Activated CD8-positive, alpha-beta T cell treated with anti-CD3 and anti-CD28 coated beads, Interleukin-2, amount 10 ng/mL, durations not matched to agents 7 days and 5 days (primary cell): ENCODE measurements at regions not wholly inside any gene's neighbourhood (a gene's known extent, or its start where the extent isn't known, plus 50 kb on each side); places are given as distances from the start of the nearest gene placed in this dataset.

ENCODE experiments used
- ATAC-seq: fragments of 150-1000 bp; cut with Tn5 transposase; one replicate; pipeline ENCODE4 v1.10.0; 2021; ENCODE audit warnings: moderate library complexity
- CTCF ChIA-PET: fragments of 350-600 bp; sonication (Branson Sonifier 250); formaldehyde crosslinking; loops from one replicate; lab custom pipeline; 2021; ENCODE audit warnings: antibody characterized with exemption; lab: Charles Lee
- POLR2A ChIA-PET: fragments of 350-600 bp; sonication (Branson Sonifier 250); formaldehyde crosslinking; loops from one replicate; lab custom pipeline; 2021; ENCODE audit warnings: antibody characterized with exemption; lab: Charles Lee
- DNase-seq: peaks from one replicate; pipeline ENCODE4 v3.0.0-alpha.2; 2020
- H3K27ac Mint-ChIP-seq: one replicate; pipeline ENCODE4 v1.8.0; 2021; ENCODE audit warnings: mild to moderate bottlenecking, mixed read lengths
- H3K27me3 Mint-ChIP-seq: one replicate; pipeline ENCODE4 v1.8.0; 2021; ENCODE audit warnings: low read depth, mixed read lengths
- H3K36me3 Mint-ChIP-seq: one replicate; pipeline ENCODE4 v1.8.0; 2021; ENCODE audit warnings: low read depth, mixed read lengths
- H3K4me1 Mint-ChIP-seq: one replicate; pipeline ENCODE4 v1.8.0; 2021; ENCODE audit warnings: low read depth, mixed read lengths
- H3K4me3 Mint-ChIP-seq: one replicate; pipeline ENCODE4 v1.8.0; 2021; ENCODE audit warnings: mild to moderate bottlenecking, mixed read lengths
- H3K9me3 Mint-ChIP-seq: one replicate; pipeline ENCODE4 v1.8.0; 2022; ENCODE audit warnings: mixed read lengths; ENCODE audit not compliant: insufficient read depth

DNA sequence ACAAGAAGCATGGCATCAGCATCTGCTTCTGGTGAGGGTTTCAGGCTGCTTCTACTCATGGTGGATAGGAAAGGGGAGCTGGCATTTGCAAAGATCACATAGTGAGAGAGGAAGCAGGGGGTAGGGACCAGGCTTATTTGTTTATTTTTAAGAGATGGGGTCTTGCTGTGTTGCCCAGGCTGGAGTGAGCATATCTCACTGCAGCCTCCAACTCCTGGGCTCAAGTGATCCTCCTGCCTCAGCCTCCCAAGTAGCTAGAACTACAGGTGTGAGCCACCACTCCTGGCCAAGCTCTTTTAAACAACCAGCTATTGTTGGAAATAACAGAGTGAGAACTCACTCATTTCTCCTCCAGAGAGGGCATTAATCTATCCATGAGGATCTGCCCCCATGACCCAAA lies 138.8 kb upstream of the FOXN2 start:
- ATAC-seq (no peak), DNase-seq (no peak)
- Mint-ChIP-seq H3K36me3 (no peaks in the 10 kb centered on the region), H3K4me3 (no peak overlapping the region), H3K4me1 (no peaks in the 10 kb centered on the region), H3K27me3 (peaks cover 6% of the 10 kb centered on the region), H3K9me3 (no peaks in the 10 kb centered on the region), H3K27ac (no peak overlapping the region)
- ChIA-PET CTCF (no interaction called here), POLR2A (no interaction called here)

GRCh38 chr2:48176876-48177275 lies 137.6 kb upstream of the FOXN2 start:
- ATAC-seq, result no peak
- CTCF ChIA-PET, result no interaction called here

DNA sequence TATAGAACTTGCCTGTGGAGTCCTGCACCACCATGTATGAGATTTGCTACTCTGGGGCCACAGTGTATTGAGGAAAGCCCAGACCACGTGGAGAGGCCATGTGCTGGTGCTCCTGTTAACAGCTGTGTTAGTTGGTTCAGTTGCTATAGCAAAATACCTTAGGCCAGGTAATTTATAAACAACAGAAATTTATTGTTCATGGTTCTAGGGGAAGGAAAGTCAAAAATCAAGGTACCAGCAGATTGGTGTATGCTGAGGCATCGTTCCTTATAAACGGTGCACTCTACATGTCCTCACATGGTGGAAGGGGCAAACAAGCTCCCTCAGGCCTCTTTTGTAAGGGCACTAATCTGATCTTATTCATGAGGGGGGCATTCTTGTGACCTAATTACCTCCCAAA lies 135.9 kb upstream of the FOXN2 start:
- Mint-ChIP-seq H3K9me3 (no peaks in the 10 kb centered on the region), H3K36me3 (no peaks in the 10 kb centered on the region), H3K27ac (no peak overlapping the region), H3K4me1 (no peaks in the 10 kb centered on the region), H3K27me3 (peaks cover 6% of the 10 kb centered on the region), H3K4me3 (no peak overlapping the region)
- no peak for ATAC-seq
- DNase-seq, result no peak
- ChIA-PET POLR2A (no interaction called here), CTCF (no interaction called here)

More at GRCh38 chr2:48176876-48177275, 137.6 kb upstream of the FOXN2 start:
- Mint-ChIP-seq H3K9me3 (no peaks in the 10 kb centered on the region), H3K36me3 (no peaks in the 10 kb centered on the region), H3K27me3 (peaks cover 6% of the 10 kb centered on the region), H3K4me3 (no peak overlapping the region), H3K4me1 (no peaks in the 10 kb centered on the region), H3K27ac (no peak overlapping the region)
- POLR2A ChIA-PET, result no interaction called here
- DNase-seq, result no peak

- Mint-ChIP-seq H3K4me1 (no peaks in the 10 kb centered on the region), H3K36me3 (no peaks in the 10 kb centered on the region), H3K9me3 (no peaks in the 10 kb centered on the region), H3K27ac (no peak overlapping the region), H3K4me3 (no peak overlapping the region), H3K27me3 (no peaks in the 10 kb centered on the region)
- ATAC-seq, result no peak
- no peak for DNase-seq
- ChIA-PET POLR2A (interaction anchor here (0.5 kb wide), 1 partner anchor 36 kb away, joined by 3 read pairs; no protein-coding TSS in a partner anchor), CTCF (no interaction called here)
These were observed 133.9 kb upstream of the FOXN2 start for GRCh38 chr2:48180557-48180956.

GRCh38 chr2:48183276-48183675 lies 131.2 kb upstream of the FOXN2 start:
- no peaks in the 10 kb centered on the region for H3K27me3 Mint-ChIP-seq
- no peak overlapping the region for H3K27ac Mint-ChIP-seq
- no peak for ATAC-seq
- DNase-seq, result no peak
- ChIA-PET POLR2A (no interaction called here), CTCF (no interaction called here)
- H3K36me3 Mint-ChIP-seq, result no peaks in the 10 kb centered on the region
- H3K4me3 Mint-ChIP-seq, result no peak overlapping the region
- H3K4me1 Mint-ChIP-seq, result no peaks in the 10 kb centered on the region
- H3K9me3 Mint-ChIP-seq, result no peaks in the 10 kb centered on the region

DNA sequence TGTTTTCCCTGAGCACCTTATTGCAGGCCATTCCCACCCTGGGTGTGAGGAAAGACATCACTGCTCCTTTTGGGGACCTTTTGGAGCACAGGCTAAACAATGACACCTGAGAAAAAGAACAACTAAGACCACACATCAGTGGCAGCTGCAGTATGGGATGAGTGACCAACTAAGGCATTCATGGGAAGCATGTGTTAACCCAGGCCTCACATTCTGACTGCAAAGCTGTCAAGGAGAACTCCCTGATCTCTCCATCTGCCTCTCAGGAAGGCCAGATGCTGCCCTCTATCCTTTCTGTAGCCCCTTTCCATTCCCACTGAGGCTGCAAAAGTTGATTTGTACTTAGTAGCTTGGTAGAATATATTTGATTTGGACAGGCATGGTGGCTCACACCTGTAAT lies 130.5 kb upstream of the FOXN2 start:
- ATAC-seq, result no peak
- Mint-ChIP-seq H3K27ac (no peak overlapping the region), H3K36me3 (no peaks in the 10 kb centered on the region), H3K9me3 (no peaks in the 10 kb centered on the region), H3K4me3 (no peak overlapping the region), H3K4me1 (no peaks in the 10 kb centered on the region), H3K27me3 (no peaks in the 10 kb centered on the region)
- ChIA-PET POLR2A (no interaction called here), CTCF (no interaction called here)
- no peak for DNase-seq

- Mint-ChIP-seq H3K4me3 (no peak overlapping the region), H3K27me3 (no peaks in the 10 kb centered on the region), H3K9me3 (no peaks in the 10 kb centered on the region), H3K4me1 (no peaks in the 10 kb centered on the region), H3K27ac (no peak overlapping the region), H3K36me3 (no peaks in the 10 kb centered on the region)
- ChIA-PET CTCF (no interaction called here), POLR2A (no interaction called here)
- ATAC-seq (no peak), DNase-seq (no peak)
These were observed 127.0 kb upstream of the FOXN2 start for GRCh38 chr2:48187503-48187902.

DNA sequence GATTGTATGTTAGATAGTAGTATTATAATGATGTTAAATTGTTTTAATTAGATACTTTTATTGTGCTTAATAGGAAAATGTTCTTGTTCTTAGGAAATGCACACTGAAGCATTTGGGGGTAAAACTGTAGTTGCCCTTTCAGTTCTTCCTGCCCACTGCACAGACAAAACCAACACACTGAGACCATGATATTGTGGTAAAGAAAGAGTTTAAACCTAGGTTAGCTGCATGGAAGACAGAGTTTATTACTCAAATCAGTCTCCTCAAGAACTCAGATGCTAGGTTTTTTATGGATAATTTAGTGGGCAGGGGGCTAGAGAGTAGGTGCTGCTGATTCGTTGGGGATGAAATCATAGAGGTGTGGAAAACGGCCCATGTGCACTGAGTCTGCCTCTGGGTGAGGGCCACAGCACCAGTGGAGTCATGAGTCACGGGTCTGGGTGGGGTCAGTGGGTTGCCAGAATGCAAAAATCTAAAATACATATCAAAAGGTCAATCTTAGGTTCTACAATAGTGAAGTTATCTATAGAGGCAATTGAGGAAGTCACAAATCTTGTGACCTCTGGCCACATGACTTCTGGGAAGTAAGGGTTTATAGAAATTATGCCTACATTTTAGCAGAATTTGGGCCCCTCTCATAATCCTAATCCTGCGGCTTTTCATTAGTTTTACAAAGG lies 124.8 kb upstream of the FOXN2 start:
- POLR2A ChIA-PET, result no interaction called here
- ATAC-seq (no peak), DNase-seq (no peak)
- Mint-ChIP-seq H3K27me3 (no peaks in the 10 kb centered on the region), H3K9me3 (no peaks in the 10 kb centered on the region), H3K27ac (no peak overlapping the region), H3K36me3 (no peaks in the 10 kb centered on the region), H3K4me3 (no peak overlapping the region), H3K4me1 (no peaks in the 10 kb centered on the region)
- CTCF ChIA-PET, result no interaction called here

DNA sequence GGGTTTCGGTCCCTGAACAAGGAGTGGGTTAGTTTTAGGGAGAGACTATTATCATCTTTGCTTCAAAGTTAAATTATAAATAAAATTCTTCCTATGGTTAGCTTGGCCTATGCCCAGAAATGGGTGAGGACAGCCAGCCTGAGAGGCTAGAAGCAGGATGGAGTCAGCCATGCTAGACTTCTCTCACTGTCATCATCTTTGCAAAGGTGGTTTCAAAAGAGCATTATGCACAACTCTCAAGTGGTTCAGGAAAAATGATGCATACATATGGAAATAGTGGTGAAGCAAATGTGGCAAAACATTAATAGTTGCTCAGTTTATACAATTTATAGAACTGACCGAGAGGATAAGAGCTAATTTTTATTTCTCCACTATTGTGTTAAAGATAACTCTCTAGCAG lies 124.3 kb upstream of the FOXN2 start:
- Mint-ChIP-seq H3K36me3 (no peaks in the 10 kb centered on the region), H3K4me1 (no peaks in the 10 kb centered on the region), H3K9me3 (no peaks in the 10 kb centered on the region), H3K27me3 (no peaks in the 10 kb centered on the region), H3K4me3 (no peak overlapping the region), H3K27ac (no peak overlapping the region)
- ChIA-PET POLR2A (no interaction called here), CTCF (no interaction called here)
- DNase-seq (no peak), ATAC-seq (no peak)

- ChIA-PET CTCF (no interaction called here), POLR2A (no interaction called here)
- Mint-ChIP-seq H3K4me3 (no peak overlapping the region), H3K9me3 (no peaks in the 10 kb centered on the region), H3K27ac (no peak overlapping the region), H3K27me3 (no peaks in the 10 kb centered on the region), H3K4me1 (no peaks in the 10 kb centered on the region), H3K36me3 (no peaks in the 10 kb centered on the region)
- no peak for DNase-seq
- ATAC-seq, result no peak
These were observed 119.8 kb upstream of the FOXN2 start for GRCh38 chr2:48194641-48195040.

GRCh38 chr2:48195169-48195568 lies 119.3 kb upstream of the FOXN2 start:
- no peak for ATAC-seq
- POLR2A ChIA-PET, result no interaction called here
- H3K27ac Mint-ChIP-seq, result no peak overlapping the region

GRCh38 chr2:48197618-48198017 lies 116.9 kb upstream of the FOXN2 start:
- CTCF ChIA-PET, result no interaction called here
- no peak for DNase-seq
- no peaks in the 10 kb centered on the region for H3K9me3 Mint-ChIP-seq
- ATAC-seq, result no peak
- POLR2A ChIA-PET, result no interaction called here
- no peak overlapping the region for H3K27ac Mint-ChIP-seq
- no peak overlapping the region for H3K4me3 Mint-ChIP-seq
- H3K4me1 Mint-ChIP-seq, result no peaks in the 10 kb centered on the region
- no peaks in the 10 kb centered on the region for H3K36me3 Mint-ChIP-seq
- no peaks in the 10 kb centered on the region for H3K27me3 Mint-ChIP-seq

More at GRCh38 chr2:48195169-48195568, 119.3 kb upstream of the FOXN2 start:
- Mint-ChIP-seq H3K27me3 (no peaks in the 10 kb centered on the region), H3K36me3 (no peaks in the 10 kb centered on the region), H3K4me1 (no peaks in the 10 kb centered on the region), H3K9me3 (no peaks in the 10 kb centered on the region), H3K4me3 (no peak overlapping the region)
- CTCF ChIA-PET, result no interaction called here
- DNase-seq, result no peak

DNA sequence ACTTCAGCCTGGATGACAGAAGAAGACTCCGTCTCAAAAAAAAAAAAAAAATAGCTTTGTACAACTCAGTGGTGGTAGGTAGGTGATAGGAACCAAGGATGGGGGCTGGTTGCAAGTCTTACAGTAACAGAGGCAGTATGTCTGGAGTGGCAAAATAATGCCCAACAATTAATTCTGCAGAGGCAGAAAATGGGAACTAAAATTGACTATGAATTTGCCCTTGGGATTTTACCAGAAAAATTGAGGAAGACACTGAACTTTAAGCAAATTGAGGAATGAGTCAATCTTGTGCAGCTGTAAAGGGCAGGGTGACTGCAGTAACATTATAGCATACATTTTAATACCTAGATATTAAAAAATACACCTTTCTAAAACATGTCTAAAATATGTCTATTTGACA lies 116.1 kb upstream of the FOXN2 start:
- ATAC-seq, result no peak
- Mint-ChIP-seq H3K4me3 (no peak overlapping the region), H3K36me3 (no peaks in the 10 kb centered on the region), H3K27me3 (no peaks in the 10 kb centered on the region), H3K4me1 (no peaks in the 10 kb centered on the region), H3K27ac (no peak overlapping the region), H3K9me3 (no peaks in the 10 kb centered on the region)
- POLR2A ChIA-PET, result no interaction called here
- DNase-seq, result no peak
- CTCF ChIA-PET, result no interaction called here
